ENCODE measurements at regions not wholly inside any gene's neighbourhood (a gene's known extent, or its start where the extent isn't known, plus 50 kb on each side); places are given as distances from the start of the nearest gene placed in this dataset.
A peak's percentile ranks its signal among the peaks of the same experiment; 100 is the strongest.

DNA sequence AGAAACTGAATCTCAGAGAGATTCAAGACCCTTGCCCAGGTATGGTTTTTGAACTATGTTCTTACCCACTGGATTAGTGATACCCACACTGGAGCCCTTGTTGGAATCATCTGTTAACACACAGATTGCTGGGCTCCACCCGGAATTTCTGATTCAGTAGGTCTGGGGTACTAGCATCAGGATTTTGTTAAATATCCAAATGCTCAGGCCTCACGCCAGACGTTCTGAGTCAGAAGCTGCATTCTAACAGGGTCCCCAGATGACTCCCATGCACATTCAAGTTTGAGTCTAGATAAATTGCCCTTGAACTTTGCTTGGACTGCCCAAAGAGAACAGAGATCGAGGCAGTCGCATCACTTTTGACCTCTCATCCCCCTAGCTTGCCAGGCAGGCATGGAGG lies 182.0 kb upstream of the WWC1 start:
- TF ChIP-seq, protein P1, sequence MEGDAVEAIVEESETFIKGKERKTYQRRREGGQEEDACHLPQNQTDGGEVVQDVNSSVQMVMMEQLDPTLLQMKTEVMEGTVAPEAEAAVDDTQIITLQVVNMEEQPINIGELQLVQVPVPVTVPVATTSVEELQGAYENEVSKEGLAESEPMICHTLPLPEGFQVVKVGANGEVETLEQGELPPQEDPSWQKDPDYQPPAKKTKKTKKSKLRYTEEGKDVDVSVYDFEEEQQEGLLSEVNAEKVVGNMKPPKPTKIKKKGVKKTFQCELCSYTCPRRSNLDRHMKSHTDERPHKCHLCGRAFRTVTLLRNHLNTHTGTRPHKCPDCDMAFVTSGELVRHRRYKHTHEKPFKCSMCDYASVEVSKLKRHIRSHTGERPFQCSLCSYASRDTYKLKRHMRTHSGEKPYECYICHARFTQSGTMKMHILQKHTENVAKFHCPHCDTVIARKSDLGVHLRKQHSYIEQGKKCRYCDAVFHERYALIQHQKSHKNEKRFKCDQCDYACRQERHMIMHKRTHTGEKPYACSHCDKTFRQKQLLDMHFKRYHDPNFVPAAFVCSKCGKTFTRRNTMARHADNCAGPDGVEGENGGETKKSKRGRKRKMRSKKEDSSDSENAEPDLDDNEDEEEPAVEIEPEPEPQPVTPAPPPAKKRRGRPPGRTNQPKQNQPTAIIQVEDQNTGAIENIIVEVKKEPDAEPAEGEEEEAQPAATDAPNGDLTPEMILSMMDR (IDR thresholded peaks at IDR 0.05; ENCODE audit: control extremely low read depth, extremely low read depth, low read depth, missing control alignments), result no peak
- POLR2A ChIA-PET, result no interaction called here
- CTCF ChIA-PET, result interaction anchor here (1.5 to 2.8 kb wide), 3 partner anchors 19 to 110 kb away, joined by 5 to 14 read pairs (median 5); no protein-coding TSS in a partner anchor
- no peak for DNase-seq (ENCODE audit: extremely low spot score)

DNA sequence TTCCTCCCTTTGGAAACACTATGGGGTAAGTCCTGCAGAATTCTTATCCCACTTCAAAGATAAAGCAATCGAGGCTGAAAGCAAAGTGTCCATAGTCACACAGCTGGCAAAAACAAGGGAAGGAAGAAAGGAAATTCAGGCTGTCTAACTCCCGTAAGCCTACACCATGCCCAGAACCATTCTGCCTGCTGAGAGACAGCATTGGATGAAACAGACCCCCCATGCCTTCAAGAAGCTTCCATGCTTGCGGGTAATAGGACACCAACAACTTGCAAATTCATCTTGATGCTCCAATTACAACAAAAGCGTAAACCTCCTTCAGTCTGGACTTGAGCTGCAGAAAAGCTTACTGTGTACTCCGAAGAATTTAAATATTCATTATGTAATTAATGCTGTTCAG lies 181.1 kb upstream of the WWC1 start:
- DNase-seq (ENCODE audit: extremely low spot score), result no peak
- POLR2A ChIA-PET, result no interaction called here
- CTCF ChIA-PET, result interaction anchor here (2.8 kb wide), 1 partner anchor 109 kb away, joined by 14 read pairs; no protein-coding TSS in a partner anchor
- TF ChIP-seq, protein P1 (IDR thresholded peaks at IDR 0.05; ENCODE audit: control extremely low read depth, extremely low read depth, low read depth, missing control alignments), result no peak

DNA sequence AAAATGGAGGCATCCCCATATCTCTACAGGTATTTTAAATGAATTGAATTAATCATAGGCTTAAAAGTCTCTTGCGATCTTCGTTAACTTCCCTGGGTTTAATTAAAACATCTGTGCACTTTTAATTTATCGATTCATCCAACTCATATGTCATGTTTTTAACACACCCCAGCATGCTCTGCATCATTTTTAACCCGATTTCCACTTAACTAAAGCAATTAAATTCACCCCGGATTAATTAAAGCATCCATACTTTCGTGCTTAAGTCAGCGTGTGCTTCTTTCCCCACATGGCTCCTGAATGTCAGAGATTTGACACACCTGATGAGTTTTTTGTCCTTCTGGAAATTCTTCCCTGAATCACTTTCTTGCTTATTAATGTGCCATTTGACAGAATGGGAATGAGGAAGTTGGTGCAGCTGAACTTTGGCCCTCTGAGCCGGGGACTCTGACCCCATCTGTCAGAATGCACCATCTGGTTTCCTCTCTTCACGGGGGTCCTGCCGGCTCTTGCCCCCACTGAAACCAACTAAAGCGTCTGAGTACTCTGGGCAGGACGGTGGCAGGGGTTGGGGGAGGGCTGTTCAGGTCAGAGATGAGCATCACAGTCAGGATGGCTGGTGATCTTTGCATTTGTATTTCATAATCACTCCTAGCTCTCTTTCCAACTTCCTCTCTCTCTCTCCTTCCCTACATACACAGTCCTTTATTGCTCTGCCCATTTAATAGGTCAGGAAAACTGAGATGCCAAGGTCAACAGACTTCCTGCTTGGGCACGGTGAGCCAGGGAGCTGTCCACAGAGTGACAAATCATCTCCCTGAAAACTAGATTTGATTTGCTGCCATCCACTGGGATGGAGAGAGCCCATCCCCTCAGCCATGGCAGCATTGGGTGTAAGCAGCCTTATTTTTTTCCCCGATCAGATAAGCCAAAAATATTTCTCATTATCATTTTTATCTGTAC lies 180.3 kb upstream of the WWC1 start:
- no peak for DNase-seq (ENCODE audit: extremely low spot score)
- POLR2A ChIA-PET, result no interaction called here
- TF ChIP-seq, protein P1 (IDR thresholded peaks at IDR 0.05; ENCODE audit: control extremely low read depth, extremely low read depth, low read depth, missing control alignments), result no peak
- CTCF ChIA-PET, result interaction anchor here (1.3 to 4.1 kb wide), 2 partner anchors 19 to 107 kb away, joined by 4 to 106 read pairs; no protein-coding TSS in a partner anchor

DNA sequence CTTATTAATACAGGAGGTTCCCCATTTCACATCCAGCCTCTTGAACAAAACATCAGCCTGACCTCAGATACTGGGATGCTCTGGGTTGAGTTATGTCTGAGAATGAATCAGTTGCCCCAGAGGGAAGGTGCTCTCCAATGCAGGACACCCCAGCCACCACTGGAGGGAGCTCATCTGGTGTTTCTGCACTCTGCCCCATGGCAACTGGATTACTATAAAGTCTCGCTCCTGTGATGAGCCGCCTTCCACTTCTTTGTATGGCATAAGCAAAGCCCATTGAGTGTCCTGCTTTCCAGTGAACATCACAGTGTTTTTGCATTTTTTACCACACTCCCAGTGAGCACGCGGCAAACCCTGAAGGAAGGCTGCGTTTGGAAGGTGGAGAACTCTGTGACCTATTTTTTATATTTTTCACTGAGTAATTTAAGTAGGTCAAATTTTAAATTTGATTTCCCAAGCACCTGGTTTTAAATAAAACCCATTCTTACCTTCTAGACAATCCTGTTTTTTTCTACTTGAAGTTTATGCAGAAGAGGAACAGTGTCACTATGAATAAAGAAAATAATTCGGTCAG lies 176.9 kb upstream of the WWC1 start:
- TF ChIP-seq, protein P1 (IDR thresholded peaks at IDR 0.05; ENCODE audit: control extremely low read depth, extremely low read depth, low read depth, missing control alignments), result peak; percentile 78
- CTCF ChIA-PET, result interaction anchor here (0.6 to 4.1 kb wide), 20 partner anchors 9 to 285 kb away, joined by 3 to 106 read pairs (median 4); no protein-coding TSS in a partner anchor
- peak; percentile 67 for DNase-seq (ENCODE audit: extremely low spot score)
- POLR2A ChIA-PET, result no interaction called here

DNA sequence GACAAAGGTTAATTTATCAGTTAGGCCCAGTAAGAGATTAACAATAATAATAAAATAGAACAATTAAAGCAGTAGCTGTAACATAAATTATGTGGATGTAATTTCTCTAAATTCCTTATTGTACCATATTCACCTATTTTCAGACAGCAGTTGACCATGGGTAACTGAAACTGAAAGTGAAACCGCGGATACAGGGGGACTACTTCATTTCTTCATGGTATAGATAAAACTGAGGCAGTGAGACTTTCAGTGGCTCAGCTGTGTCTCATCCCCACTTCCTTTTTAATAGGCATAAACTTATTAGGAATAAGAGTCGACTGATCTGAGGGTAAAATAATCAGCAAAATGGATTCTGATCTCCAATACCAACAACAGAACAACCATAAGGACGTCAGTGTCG lies 174.0 kb upstream of the WWC1 start:
- DNase-seq (ENCODE audit: extremely low spot score), result no peak
- POLR2A ChIA-PET, result no interaction called here
- CTCF ChIA-PET, result interaction anchor here (2.6 kb wide), 1 partner anchor 15 kb away, joined by 8 read pairs; no protein-coding TSS in a partner anchor

More for the DNA sequence above, 174.0 kb upstream of the WWC1 start:
- TF ChIP-seq, protein P1 (IDR thresholded peaks at IDR 0.05; ENCODE audit: control extremely low read depth, extremely low read depth, low read depth, missing control alignments), result no peak

All from GM10248 (cell line).